SH-SY5Y (cell line): ENCODE measurements at regions not wholly inside any gene's neighbourhood (a gene's known extent, or its start where the extent isn't known, plus 50 kb on each side); places are given as distances from the start of the nearest gene placed in this dataset.

Experiments
- GATA2 ChIP-seq: IDR thresholded peaks from 2 replicates; pipeline ENCODE4 v1.6.1; 2011; ENCODE audit warnings: mild to moderate bottlenecking, low read depth, low read length
- GATA3 ChIP-seq: IDR thresholded peaks from 2 replicates; pipeline ENCODE4 v1.6.1; 2011; ENCODE audit warnings: low read depth, mild to moderate bottlenecking, low read length, moderate library complexity

DNA sequence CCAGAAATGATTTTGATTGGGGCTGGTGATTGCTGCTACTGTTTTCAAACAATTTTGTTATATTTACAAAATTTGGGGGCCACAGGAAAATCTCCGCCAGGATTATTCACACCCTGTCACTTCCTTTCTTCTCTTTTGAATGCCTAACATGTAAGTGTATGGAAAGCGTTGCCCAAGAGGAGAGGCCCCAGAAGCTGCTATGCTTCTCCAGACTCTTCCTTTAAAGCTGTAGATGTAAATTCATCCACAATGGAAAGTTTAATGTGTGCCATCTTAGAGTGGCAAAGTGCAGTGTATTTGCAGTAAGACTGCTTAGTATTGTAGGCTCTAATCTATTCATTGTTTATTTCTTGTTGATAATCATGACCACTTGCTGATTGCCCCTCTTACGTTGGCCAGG is 136.7 kb upstream of the LRIG3 start:
- TF ChIP-seq GATA2 (no peak), GATA3 (no peak)
